Spleen (tissue), 11 donors: ENCODE measurements at regions not wholly inside any gene's neighbourhood (a gene's known extent, or its start where the extent isn't known, plus 50 kb on each side); places are given as distances from the start of the nearest gene placed in this dataset.

Experiments
- DNase-seq: peaks from one replicate; pipeline ENCODE4 v3.0.0-alpha.2; 2020
- H3K27ac ChIP-seq, 8 donors: fragments of 200-600 bp; sonication (generic) in 7 of 8; 1 replicate in 4 of 8; 2 replicates in 4 of 8; pipeline versions ENCODE4 v1.5.0 to v1.8.0; 2016 to 2021; ENCODE audit warnings: inconsistent platforms in 4 of 8, mild to moderate bottlenecking in 4 of 8, moderate library complexity in 1 of 8
- H3K27me3 ChIP-seq, 7 donors: fragments of 200-600 bp; sonication (generic) in 6 of 7; replicated peaks in 1 of 7; 1 replicate in 4 of 7; 2 replicates in 3 of 7; pipeline versions ENCODE4 v1.5.0 to v1.8.0; 2016 to 2021; ENCODE audit warnings: inconsistent platforms in 3 of 7, mild to moderate bottlenecking in 1 of 7
- H3K36me3 ChIP-seq, 6 donors: fragments of 200-600 bp; sonication (generic) in 5 of 6; 1 replicate in 4 of 6; 2 replicates in 2 of 6; pipeline versions ENCODE4 v1.5.0 to v1.8.0; 2016 to 2021; ENCODE audit warnings: inconsistent platforms in 2 of 6
- H3K4me1 ChIP-seq, 6 donors: fragments of 200-600 bp; sonication (generic) in 5 of 6; 1 replicate in 3 of 6; 2 replicates in 3 of 6; pipeline versions ENCODE4 v1.5.0 to v1.8.0; 2016 to 2021; ENCODE audit warnings: inconsistent platforms in 3 of 6
- H3K4me3 ChIP-seq, 8 donors: fragments of 200-600 bp; sonication (generic) in 7 of 8; 1 replicate in 4 of 8; 2 replicates in 4 of 8; pipeline versions ENCODE4 v1.5.0 to v1.8.0; 2016 to 2021; ENCODE audit warnings: inconsistent platforms in 4 of 8, mild to moderate bottlenecking in 4 of 8, moderate library complexity in 2 of 8
- H3K9me3 ChIP-seq, 8 donors: fragments of 200-600 bp; sonication (generic) in 7 of 8; 1 replicate in 4 of 8; 2 replicates in 4 of 8; pipeline versions ENCODE4 v1.5.0 to v1.8.0; 2016 to 2021; ENCODE audit warnings: inconsistent platforms in 4 of 8
- CTCF ChIP-seq, 11 experiments: fragments of 200-600 bp in 7 of 11; fragments of 450-650 bp in 4 of 11; sonication (generic) in 4 of 11; IDR thresholded peaks in 8 of 11; conservative IDR thresholded peaks in 3 of 11; 1 replicate in 7 of 11; 2 replicates in 4 of 11; pipeline versions ENCODE4 v1.4.0 to v1.8.0; 2016 to 2021; ENCODE audit warnings: antibody characterized with exemption in 11 of 11, inconsistent platforms in 4 of 11, mild to moderate bottlenecking in 1 of 11
- POLR2A ChIP-seq, 3 donors: fragments of 450-650 bp; IDR thresholded peaks; one replicate each; pipeline ENCODE4 v1.5.1; 2017; ENCODE audit warnings: antibody characterized with exemption in 3 of 3, mild to moderate bottlenecking in 1 of 3
- POLR2AphosphoS5 ChIP-seq, 3 donors: sonication (generic); formaldehyde crosslinking; IDR thresholded peaks; one replicate each; pipeline ENCODE4 v1.5.1; 2017; ENCODE audit warnings: antibody characterized with exemption in 3 of 3
- WGBS, 5 donors: extraction: QIAGEN DNeasy Blood & Tissue Kit in 3 of 5; methylation state at CpG; one replicate each; pipeline versions ENCODE4 v1.1.5 to v1.1.7; 2013 to 2018; 5-methylcytosine and 5-hydroxymethylcytosine counted together
- intact Hi-C: fragments of 100-400 bp; cut with DNase I; formaldehyde crosslinking; loops from one replicate; pipeline ENCODE4 v1.15.0; 2023; ENCODE audit warnings: low total_unique reads
- donor health status: healthy with polysubstance abuse.
- donor health status: DM: no; HTN: no; CAD: no; lungs with moderate emphysema.
- donor health status: DM: no; HTN: no; CAD: no.
- donor health status: Bipolar disorder and iron deficiency.
- donor health status: healthy.
- donor health status: DM: no; HTN: no; CAD: no.
- donor health status: DM: yes; HTN: yes; CAD: no.

GRCh38 chr22:27241430-27242321 lies 559.9 kb downstream of the MN1 start:
- H3K27me3 ChIP-seq = peaks cover 0 to 4% (median 0%) of the 10 kb centered on the region in 7 donors
- DNase-seq = peak; percentile 83
- no peaks in the 10 kb centered on the region for H3K9me3 ChIP-seq
- H3K4me1 ChIP-seq = peaks cover 3 to 35% (median 6%) of the 10 kb centered on the region in 6 donors
- H3K27ac ChIP-seq = peak overlapping the region in 4 of 8 donors; percentile 13 to 55 (median 47)
- H3K36me3 ChIP-seq = no peaks in the 10 kb centered on the region
- WGBS, 5 donors = 67 to 75% (median 67%) methylated on average over 6 to 8 of the region's 8 CpGs
- TF ChIP-seq POLR2AphosphoS5 (IDR thresholded peaks at IDR 0.05) = peak; percentile 12 to 71 (median 66)
- TF ChIP-seq POLR2A (IDR thresholded peaks at IDR 0.05) = no peak
- TF ChIP-seq CTCF (IDR thresholded peaks at IDR 0.05 in 8 of 11, conservative IDR thresholded peaks at IDR 0.05 in 3 of 11) = peak in 2 of 11 experiments; percentile 10
- no peak overlapping the region for H3K4me3 ChIP-seq
- intact Hi-C loops = no loop called here

GRCh38 chr22:27242474-27242873 lies 559.1 kb downstream of the MN1 start:
- TF ChIP-seq CTCF (IDR thresholded peaks at IDR 0.05 in 8 of 11, conservative IDR thresholded peaks at IDR 0.05 in 3 of 11) = no peak
- no peak for TF ChIP-seq POLR2AphosphoS5 (IDR thresholded peaks at IDR 0.05)
- Histone ChIP-seq H3K4me1 (peaks cover 3 to 39% (median 6%) of the 10 kb centered on the region in 6 donors), H3K4me3 (no peak overlapping the region), H3K9me3 (no peaks in the 10 kb centered on the region), H3K27ac (peak overlapping the region in 2 of 8 donors; percentile 48 to 55), H3K36me3 (no peaks in the 10 kb centered on the region), H3K27me3 (peaks cover 0 to 4% (median 0%) of the 10 kb centered on the region in 7 donors)
- intact Hi-C loops = no loop called here
- 50 to 94% (median 87%) methylated on average over 6 of the region's 6 CpGs for WGBS, 5 donors
- no peak for DNase-seq

GRCh38 chr22:27242917-27243589 lies 558.5 kb downstream of the MN1 start:
- no peaks in the 10 kb centered on the region for H3K9me3 ChIP-seq
- H3K27ac ChIP-seq = no peak overlapping the region
- no peak overlapping the region for H3K4me3 ChIP-seq
- peaks cover 0 to 4% (median 0%) of the 10 kb centered on the region in 7 donors for H3K27me3 ChIP-seq
- 73 to 85% (median 83%) methylated on average over 12 of the region's 12 CpGs for WGBS, 5 donors
- no peak for DNase-seq
- peaks cover 3 to 45% (median 6%) of the 10 kb centered on the region in 6 donors for H3K4me1 ChIP-seq
- TF ChIP-seq POLR2AphosphoS5 (IDR thresholded peaks at IDR 0.05) = no peak
- TF ChIP-seq CTCF (IDR thresholded peaks at IDR 0.05 in 8 of 11, conservative IDR thresholded peaks at IDR 0.05 in 3 of 11) = no peak
- no peak for TF ChIP-seq POLR2A (IDR thresholded peaks at IDR 0.05)
- intact Hi-C loops = no loop called here
- no peaks in the 10 kb centered on the region for H3K36me3 ChIP-seq

GRCh38 chr22:27244328-27244727 lies 557.2 kb downstream of the MN1 start:
- Histone ChIP-seq H3K27ac (no peak overlapping the region), H3K4me3 (no peak overlapping the region), H3K27me3 (peaks cover 0 to 4% (median 0%) of the 10 kb centered on the region in 7 donors), H3K9me3 (no peaks in the 10 kb centered on the region), H3K36me3 (no peaks in the 10 kb centered on the region), H3K4me1 (peaks cover 3 to 40% (median 6%) of the 10 kb centered on the region in 6 donors)
- TF ChIP-seq CTCF (IDR thresholded peaks at IDR 0.05 in 8 of 11, conservative IDR thresholded peaks at IDR 0.05 in 3 of 11) (no peak), POLR2A (IDR thresholded peaks at IDR 0.05) (no peak), POLR2AphosphoS5 (IDR thresholded peaks at IDR 0.05) (no peak)
- intact Hi-C loops = no loop called here
- WGBS, 5 donors = 88 to 98% (median 90%) methylated on average over 3 of the region's 3 CpGs
- DNase-seq = no peak
